H9 (cell line): ENCODE measurements at regions not wholly inside any gene's neighbourhood (a gene's known extent, or its start where the extent isn't known, plus 50 kb on each side); places are given as distances from the start of the nearest gene placed in this dataset.
A peak's percentile ranks its signal among the peaks of the same experiment; 100 is the strongest.

Experiments used
- DNase-seq: peaks from one replicate; pipeline ENCODE4 v3.0.0-alpha.2; 2017
- H2AFZ ChIP-seq: one replicate; pipeline ENCODE4 v1.6.1; 2013; ENCODE audit warnings: mild to moderate bottlenecking, low read length, control low read depth, moderate library complexity
- H2AK5ac ChIP-seq: 2 replicates; pipeline ENCODE4 v1.6.1; 2013; ENCODE audit warnings: low read length, control low read depth, mixed read lengths; ENCODE audit not compliant: insufficient read length
- H2BK120ac ChIP-seq: one replicate; pipeline ENCODE4 v1.6.1; 2013; ENCODE audit warnings: low read depth, mild to moderate bottlenecking, low read length, control low read depth, inconsistent platforms; ENCODE audit not compliant: poor library complexity, severe bottlenecking
- H2BK12ac ChIP-seq: 2 replicates; pipeline ENCODE4 v1.6.1; 2013; ENCODE audit warnings: low read length, control low read depth, mixed read lengths, low read depth; ENCODE audit not compliant: insufficient read length
- H2BK15ac ChIP-seq: 2 replicates; pipeline ENCODE4 v1.6.1; 2013; ENCODE audit warnings: low read depth, low read length, control low read depth
- H2BK20ac ChIP-seq: one replicate; pipeline ENCODE4 v1.6.1; 2013; ENCODE audit warnings: low read depth, mild to moderate bottlenecking, low read length, control low read depth, inconsistent platforms; ENCODE audit not compliant: poor library complexity, severe bottlenecking
- H2BK5ac ChIP-seq: 2 replicates; pipeline ENCODE4 v1.6.1; 2013; ENCODE audit warnings: low read length, control low read depth, mixed read lengths; ENCODE audit not compliant: insufficient read length
- H3K14ac ChIP-seq: 2 replicates; pipeline ENCODE4 v1.6.1; 2013; ENCODE audit warnings: low read length, control low read depth; ENCODE audit not compliant: insufficient read depth
- H3K18ac ChIP-seq: 2 replicates; pipeline ENCODE4 v1.6.1; 2013; ENCODE audit warnings: low read depth, mild to moderate bottlenecking, mixed read lengths, low read length, control low read depth; ENCODE audit not compliant: insufficient read length
- H3K23ac ChIP-seq: 2 replicates; pipeline ENCODE4 v1.6.1; 2013; ENCODE audit warnings: low read length, control low read depth, mixed read lengths, low read depth; ENCODE audit not compliant: insufficient read length
- H3K23me2 ChIP-seq: 2 replicates; pipeline ENCODE4 v1.6.1; 2013; ENCODE audit warnings: low read depth, mild to moderate bottlenecking, mixed read lengths, low read length, control low read depth; ENCODE audit not compliant: insufficient read length, poor library complexity, severe bottlenecking
- H3K27ac ChIP-seq: 2 replicates; pipeline ENCODE4 v1.5.1; 2013; ENCODE audit warnings: low read length, control low read depth, mixed read lengths, low read depth; ENCODE audit not compliant: insufficient read length
- H3K27me3 ChIP-seq: 2 replicates; pipeline ENCODE4 v1.6.1; 2013; ENCODE audit warnings: low read length, control low read depth, inconsistent platforms; ENCODE audit not compliant: insufficient read depth
- H3K4ac ChIP-seq: 2 replicates; pipeline ENCODE4 v1.6.1; 2013; ENCODE audit warnings: low read depth, mild to moderate bottlenecking, control low read depth, inconsistent platforms, low read length, moderate library complexity
- H3K4me1 ChIP-seq: 2 replicates; pipeline ENCODE4 v1.6.1; 2013; ENCODE audit warnings: low read length, control low read depth, inconsistent platforms; ENCODE audit not compliant: insufficient read depth
- H3K4me2 ChIP-seq: 2 replicates; pipeline ENCODE4 v1.6.1; 2013; ENCODE audit warnings: low read length, control low read depth, mixed read lengths; ENCODE audit not compliant: insufficient read length, insufficient read depth
- H3K56ac ChIP-seq: 2 replicates; pipeline ENCODE4 v1.6.1; 2013; ENCODE audit warnings: low read depth, mild to moderate bottlenecking, mixed read lengths, low read length, control low read depth; ENCODE audit not compliant: insufficient read length
- H3K79me1 ChIP-seq: 2 replicates; pipeline ENCODE4 v1.6.1; 2013; ENCODE audit warnings: low read depth, mild to moderate bottlenecking, moderate library complexity, low read length, control low read depth, inconsistent platforms; ENCODE audit not compliant: insufficient read depth, poor library complexity, severe bottlenecking
- H3K79me2 ChIP-seq: 2 replicates; pipeline ENCODE4 v1.6.1; 2013; ENCODE audit warnings: low read length, control low read depth, inconsistent platforms; ENCODE audit not compliant: insufficient read depth
- H3K9ac ChIP-seq: 2 replicates; pipeline ENCODE4 v1.6.1; 2013; ENCODE audit warnings: low read length, control low read depth, mixed read lengths; ENCODE audit not compliant: insufficient read length; ENCODE audit errors: extremely low read depth
- H3K9me3 ChIP-seq: one replicate; pipeline ENCODE4 v1.6.1; 2013; ENCODE audit warnings: low read depth, low read length, inconsistent platforms; ENCODE audit not compliant: control insufficient read depth
- H3T11ph ChIP-seq: one replicate; pipeline ENCODE4 v1.6.1; 2013; ENCODE audit warnings: mild to moderate bottlenecking, low read length, control low read depth, inconsistent platforms
- H4K20me1 ChIP-seq: one replicate; pipeline ENCODE4 v1.6.1; 2013; ENCODE audit not compliant: control insufficient read depth, insufficient read length, insufficient read depth
- H4K5ac ChIP-seq: 2 replicates; pipeline ENCODE4 v1.6.1; 2013; ENCODE audit warnings: low read depth, mild to moderate bottlenecking, mixed read lengths, low read length, control low read depth; ENCODE audit not compliant: insufficient read length
- H4K8ac ChIP-seq: replicated peaks from 2 replicates; pipeline ENCODE4 v1.6.1; 2013; ENCODE audit warnings: low read length, control low read depth, mixed read lengths, low read depth; ENCODE audit not compliant: insufficient read length
- H4K91ac ChIP-seq: 2 replicates; pipeline ENCODE4 v1.6.1; 2013; ENCODE audit warnings: low read depth, mild to moderate bottlenecking, moderate library complexity, mixed read lengths, low read length, control low read depth; ENCODE audit not compliant: insufficient read length
- H3K27ac Mint-ChIP-seq, 3 experiments: 2 replicates in 2 of 3; 3 replicates in 1 of 3; pipeline ENCODE4 v1.8.0; 2020 to 2021; ENCODE audit warnings: mixed read lengths in 3 of 3, mild to moderate bottlenecking in 1 of 3, moderate library complexity in 1 of 3
- H3K27me3 Mint-ChIP-seq: 2 replicates; pipeline ENCODE4 v1.8.0; 2021; ENCODE audit warnings: low read depth, mild to moderate bottlenecking, moderate library complexity, mixed read lengths
- H3K36me3 Mint-ChIP-seq, 3 experiments: 2 replicates in 2 of 3; 3 replicates in 1 of 3; pipeline ENCODE4 v1.8.0; 2020 to 2021; ENCODE audit warnings: low read depth in 3 of 3, mixed read lengths in 3 of 3; ENCODE audit not compliant: insufficient read depth in 1 of 3
- H3K4me1 Mint-ChIP-seq, 2 experiments: 2 replicates each; pipeline ENCODE4 v1.8.0; 2020; ENCODE audit warnings: mixed read lengths in 2 of 2
- H3K4me3 Mint-ChIP-seq, 2 experiments: 2 replicates in 1 of 2; 3 replicates in 1 of 2; pipeline ENCODE4 v1.8.0; 2020 to 2021; ENCODE audit warnings: mild to moderate bottlenecking in 2 of 2, mixed read lengths in 2 of 2, moderate library complexity in 1 of 2
- H3K9me3 Mint-ChIP-seq, 2 experiments: 2 replicates in 1 of 2; 3 replicates in 1 of 2; pipeline ENCODE4 v1.8.0; 2020; ENCODE audit warnings: mild to moderate bottlenecking in 2 of 2, mixed read lengths in 2 of 2, moderate library complexity in 1 of 2
- WGBS: extraction: QIAGEN DNeasy Blood & Tissue Kit; methylation state at CpG from one replicate; pipeline ENCODE4 v1.1.7; 2013; ENCODE audit warnings: missing lambda C conversion rate, low lambda C conversion rate, mixed read lengths; ENCODE audit not compliant: insufficient read length; ENCODE audit errors: extremely low coverage; 5-methylcytosine and 5-hydroxymethylcytosine counted together
- TF ChIP-seq, protein P1 (sequence below): fragments of 200-600 bp; sonication (generic); conservative IDR thresholded peaks from 3 replicates; pipeline ENCODE4 v1.8.0; 2021; ENCODE audit warnings: antibody characterized with exemption, mild to moderate bottlenecking

DNA sequence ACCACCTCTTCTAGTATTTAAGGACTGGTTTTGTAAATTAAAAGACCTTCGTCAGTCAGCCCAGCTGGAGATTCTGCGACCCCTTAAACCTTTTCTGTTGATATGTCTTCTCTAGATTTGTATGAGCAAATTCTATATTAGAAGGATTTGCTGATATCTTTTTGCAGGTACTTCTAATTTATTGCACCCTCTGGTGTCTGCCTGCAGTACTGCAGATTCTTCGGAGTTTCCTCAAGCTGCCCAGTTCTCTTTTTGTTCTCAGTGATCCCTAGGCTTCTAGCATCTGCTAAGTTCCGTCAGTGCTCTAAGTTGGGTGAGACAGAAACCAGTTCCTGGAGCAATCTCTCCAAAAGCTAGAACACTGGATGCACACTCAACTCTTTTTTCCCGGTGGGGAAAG is 545.2 kb downstream of the C4orf33 start:
- no CpG with 5 or more reads among the region's 5 CpGs for WGBS
- no peak overlapping the region for H2BK5ac ChIP-seq
- no peak overlapping the region for H4K8ac ChIP-seq
- H3K18ac ChIP-seq = no peak overlapping the region
- no peaks in the 10 kb centered on the region; a peak in 1 of 4 replicates for H3K4me1 Mint-ChIP-seq
- DNase-seq = peak; percentile 62
- H2BK15ac ChIP-seq = no peak overlapping the region
- no peak overlapping the region for H4K91ac ChIP-seq
- TF ChIP-seq, protein P1, sequence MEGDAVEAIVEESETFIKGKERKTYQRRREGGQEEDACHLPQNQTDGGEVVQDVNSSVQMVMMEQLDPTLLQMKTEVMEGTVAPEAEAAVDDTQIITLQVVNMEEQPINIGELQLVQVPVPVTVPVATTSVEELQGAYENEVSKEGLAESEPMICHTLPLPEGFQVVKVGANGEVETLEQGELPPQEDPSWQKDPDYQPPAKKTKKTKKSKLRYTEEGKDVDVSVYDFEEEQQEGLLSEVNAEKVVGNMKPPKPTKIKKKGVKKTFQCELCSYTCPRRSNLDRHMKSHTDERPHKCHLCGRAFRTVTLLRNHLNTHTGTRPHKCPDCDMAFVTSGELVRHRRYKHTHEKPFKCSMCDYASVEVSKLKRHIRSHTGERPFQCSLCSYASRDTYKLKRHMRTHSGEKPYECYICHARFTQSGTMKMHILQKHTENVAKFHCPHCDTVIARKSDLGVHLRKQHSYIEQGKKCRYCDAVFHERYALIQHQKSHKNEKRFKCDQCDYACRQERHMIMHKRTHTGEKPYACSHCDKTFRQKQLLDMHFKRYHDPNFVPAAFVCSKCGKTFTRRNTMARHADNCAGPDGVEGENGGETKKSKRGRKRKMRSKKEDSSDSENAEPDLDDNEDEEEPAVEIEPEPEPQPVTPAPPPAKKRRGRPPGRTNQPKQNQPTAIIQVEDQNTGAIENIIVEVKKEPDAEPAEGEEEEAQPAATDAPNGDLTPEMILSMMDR = peak; percentile 80
- no peak overlapping the region for H2AFZ ChIP-seq
- H2BK120ac ChIP-seq = no peak overlapping the region
- no peaks in the 10 kb centered on the region for H3K4me1 ChIP-seq
- peaks cover 0 to 2% (median 0%) of the 10 kb centered on the region in 3 experiments; a peak in 1 of 7 replicates for H3K36me3 Mint-ChIP-seq
- H3K23me2 ChIP-seq = no peaks in the 10 kb centered on the region
- no peaks in the 10 kb centered on the region for H3K79me2 ChIP-seq
- no peak overlapping the region for H3K23ac ChIP-seq
- no peak overlapping the region for H3K56ac ChIP-seq
- no peak overlapping the region for H3K4ac ChIP-seq
- H3K9me3 ChIP-seq = no peaks in the 10 kb centered on the region
- no peaks in the 10 kb centered on the region for H3K27me3 ChIP-seq
- H4K20me1 ChIP-seq = no peaks in the 10 kb centered on the region
- H3K27ac Mint-ChIP-seq = no peak overlapping the region; a peak in 1 of 7 replicates
- no peak overlapping the region for H3K9ac ChIP-seq
- H2AK5ac ChIP-seq = no peak overlapping the region
- no peak overlapping the region for H3T11ph ChIP-seq
- H2BK20ac ChIP-seq = no peak overlapping the region
- no peak overlapping the region for H3K14ac ChIP-seq
- no peak overlapping the region for H2BK12ac ChIP-seq
- H3K27ac ChIP-seq = no peak overlapping the region
- peaks cover 2 to 3% of the 10 kb centered on the region in 2 experiments; a peak in 3 of 5 replicates for H3K9me3 Mint-ChIP-seq
- H3K4me3 Mint-ChIP-seq = no peak overlapping the region
- no peak overlapping the region for H3K4me2 ChIP-seq
- H3K27me3 Mint-ChIP-seq = no peaks in the 10 kb centered on the region
- H4K5ac ChIP-seq = no peak overlapping the region
- no peaks in the 10 kb centered on the region for H3K79me1 ChIP-seq
